Common myeloid progenitor, CD34-positive (primary cell): ENCODE measurements at regions not wholly inside any gene's neighbourhood (a gene's known extent, or its start where the extent isn't known, plus 50 kb on each side); places are given as distances from the start of the nearest gene placed in this dataset.
A peak's percentile ranks its signal among the peaks of the same experiment; 100 is the strongest.

Experiments used
- CTCF ChIA-PET: fragments of 350-600 bp; sonication (Branson Sonifier 250); formaldehyde crosslinking; loops from one replicate; lab custom pipeline; 2021; ENCODE audit warnings: antibody characterized with exemption; lab: Charles Lee
- POLR2A ChIA-PET: fragments of 350-600 bp; sonication (Branson Sonifier 250); formaldehyde crosslinking; loops from one replicate; lab custom pipeline; 2021; ENCODE audit warnings: antibody characterized with exemption; lab: Charles Lee
- DNase-seq, 3 donors: peaks; one replicate each; pipeline versions ENCODE4 v3.0.0 to v3.0.0-alpha.2; 2013
- H3K27ac ChIP-seq, 2 experiments: 1 replicate in 1 of 2; 2 replicates in 1 of 2; pipeline ENCODE4 v1.7.0; 2013; ENCODE audit warnings: inconsistent platforms in 2 of 2, low read length in 2 of 2, mild to moderate bottlenecking in 2 of 2, low read depth in 1 of 2, moderate library complexity in 1 of 2; ENCODE audit not compliant: severe bottlenecking in 2 of 2, insufficient read depth in 1 of 2, poor library complexity in 1 of 2
- H3K27me3 ChIP-seq, 5 experiments: replicated peaks in 2 of 5; 1 replicate in 3 of 5; 2 replicates in 2 of 5; pipeline versions ENCODE4 v1.6.1 to v1.7.0; 2013; ENCODE audit warnings: low read length in 4 of 5, mild to moderate bottlenecking in 2 of 5, moderate library complexity in 2 of 5, inconsistent platforms in 1 of 5; ENCODE audit not compliant: insufficient read depth in 5 of 5, control insufficient read depth in 4 of 5
- H3K36me3 ChIP-seq, 4 experiments: 1 replicate in 2 of 4; 2 replicates in 2 of 4; pipeline versions ENCODE4 v1.6.1 to v1.7.0; 2013; ENCODE audit warnings: low read length in 3 of 4, control low read depth in 1 of 4, mild to moderate bottlenecking in 1 of 4; ENCODE audit not compliant: control insufficient read depth in 4 of 4, insufficient read depth in 4 of 4
- H3K4me1 ChIP-seq, 4 experiments: 1 replicate in 3 of 4; 2 replicates in 1 of 4; pipeline versions ENCODE4 v1.6.1 to v1.7.1; 2013; ENCODE audit warnings: low read length in 3 of 4, mild to moderate bottlenecking in 3 of 4, control low read depth in 1 of 4, inconsistent platforms in 1 of 4, moderate library complexity in 1 of 4; ENCODE audit not compliant: control insufficient read depth in 4 of 4, insufficient read depth in 4 of 4; ENCODE audit errors: control extremely low read depth in 1 of 4
- H3K4me3 ChIP-seq, 7 experiments: 1 replicate in 4 of 7; 2 replicates in 3 of 7; pipeline versions ENCODE4 v1.5.1 to v1.7.0; 2013; ENCODE audit warnings: mild to moderate bottlenecking in 7 of 7, low read length in 6 of 7, moderate library complexity in 6 of 7, inconsistent platforms in 2 of 7, low read depth in 2 of 7, control low read depth in 1 of 7; ENCODE audit not compliant: insufficient read depth in 4 of 7, control insufficient read depth in 1 of 7; ENCODE audit errors: extremely low read depth in 1 of 7
- H3K9me3 ChIP-seq, 5 experiments: 1 replicate in 4 of 5; 2 replicates in 1 of 5; pipeline versions ENCODE4 v1.6.1 to v1.7.1; 2013; ENCODE audit warnings: low read length in 4 of 5, mild to moderate bottlenecking in 2 of 5, inconsistent platforms in 1 of 5, low read depth in 1 of 5, moderate library complexity in 1 of 5; ENCODE audit not compliant: control insufficient read depth in 4 of 5, insufficient read depth in 2 of 5; ENCODE audit errors: control extremely low read depth in 1 of 5
- WGBS: methylation state at CpG from one replicate; pipeline ENCODE4 v1.1.5; 2013; ENCODE audit not compliant: insufficient coverage; 5-methylcytosine and 5-hydroxymethylcytosine counted together

DNA sequence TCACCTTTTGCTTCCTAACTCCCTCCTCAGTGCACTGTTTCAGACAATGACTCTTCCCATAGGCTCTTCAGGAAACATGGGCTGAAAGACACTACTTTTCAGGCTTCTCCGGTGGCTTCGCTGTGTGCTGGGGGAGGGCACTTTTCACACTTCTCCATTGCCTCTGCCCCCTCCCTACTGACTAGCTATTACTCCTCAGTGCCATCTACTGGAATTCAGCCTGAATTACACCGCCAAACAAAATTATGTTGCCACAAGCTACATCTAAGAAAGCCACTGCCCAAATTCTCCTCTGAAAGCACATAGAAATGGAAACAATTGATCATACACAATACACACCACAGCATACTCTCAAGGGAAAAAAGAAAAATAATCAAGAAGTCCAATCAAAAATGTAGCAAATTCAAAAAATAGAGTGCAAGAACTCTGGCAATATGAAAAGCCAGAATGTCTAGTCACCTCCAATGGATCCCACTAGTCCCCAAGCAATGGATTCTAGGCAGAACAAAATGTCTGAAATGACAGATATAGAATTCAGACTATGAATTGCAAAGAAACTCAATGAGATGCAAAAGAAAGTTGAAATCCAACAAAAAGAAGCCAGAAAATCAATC lies 1139.4 kb upstream of the GYPC start:
- no peak overlapping the region for H3K27ac ChIP-seq
- no peaks in the 10 kb centered on the region for H3K4me1 ChIP-seq
- ChIA-PET POLR2A (no interaction called here), CTCF (interaction anchor here (1.2 to 1.9 kb wide), 2 partner anchors 14 to 1487 kb away, joined by 3 to 7 read pairs; no protein-coding TSS in a partner anchor)
- no peaks in the 10 kb centered on the region for H3K36me3 ChIP-seq
- H3K27me3 ChIP-seq, result no peaks in the 10 kb centered on the region
- H3K4me3 ChIP-seq, result no peak overlapping the region
- WGBS, result 64% methylated on average over 3 of the region's 3 CpGs
- no peaks in the 10 kb centered on the region for H3K9me3 ChIP-seq
- DNase-seq, result peak in 2 of 3 donors; percentile 4 to 6

DNA sequence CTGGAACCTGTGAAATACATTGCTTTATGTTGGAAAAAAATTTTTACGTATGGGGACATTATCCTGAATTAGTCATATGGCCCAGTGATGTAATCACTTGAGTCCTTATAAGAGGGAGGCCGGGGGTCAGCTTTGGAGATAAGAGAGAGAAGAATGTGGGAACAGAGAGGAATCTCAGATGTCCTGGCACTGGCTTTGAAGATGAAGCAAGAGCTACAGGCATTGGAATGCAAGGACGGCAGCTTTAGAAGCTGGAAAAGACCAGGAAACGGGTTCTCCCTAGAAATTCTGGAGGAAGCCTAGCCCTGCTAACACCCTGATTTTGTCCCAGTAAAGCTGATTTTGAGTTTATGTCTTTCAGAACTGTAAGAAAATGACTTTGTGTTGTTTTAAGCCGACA lies 1129.9 kb upstream of the GYPC start:
- CTCF ChIA-PET, result no interaction called here
- H3K9me3 ChIP-seq, result no peaks in the 10 kb centered on the region

DNA sequence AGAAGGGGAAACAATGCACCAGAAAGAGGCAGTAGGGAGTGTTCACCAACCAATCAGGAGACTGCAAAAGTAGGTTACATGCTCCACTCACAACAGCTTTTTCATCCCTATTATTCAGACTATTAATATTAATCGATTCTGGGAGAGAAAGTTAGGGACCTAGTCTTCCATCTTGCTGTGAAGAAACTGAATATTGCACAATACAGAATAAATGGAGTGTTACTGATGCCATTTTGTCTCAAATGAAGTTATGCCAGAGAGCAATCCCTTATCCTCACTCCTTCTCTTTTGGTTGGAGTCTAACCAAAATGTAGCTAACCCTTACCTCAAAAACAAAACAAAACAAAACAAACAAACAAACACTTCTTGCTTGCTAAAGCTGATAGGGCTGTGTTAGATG lies 1120.9 kb upstream of the GYPC start:
- H3K4me1 ChIP-seq, result no peaks in the 10 kb centered on the region
- no peak for DNase-seq
- H3K27ac ChIP-seq, result no peak overlapping the region
- POLR2A ChIA-PET, result no interaction called here
- H3K27me3 ChIP-seq, result no peaks in the 10 kb centered on the region
- no peak overlapping the region for H3K4me3 ChIP-seq
- no peaks in the 10 kb centered on the region for H3K9me3 ChIP-seq
- no CpG with 5 or more reads among the region's 1 CpG for WGBS
- no peaks in the 10 kb centered on the region for H3K36me3 ChIP-seq
- CTCF ChIA-PET, result no interaction called here

More for the DNA sequence above, 1129.9 kb upstream of the GYPC start:
- H3K27me3 ChIP-seq, result no peaks in the 10 kb centered on the region
- 90% methylated on average over 4 of the region's 5 CpGs for WGBS
- H3K36me3 ChIP-seq, result no peaks in the 10 kb centered on the region
- POLR2A ChIA-PET, result no interaction called here
- DNase-seq, result no peak
- no peak overlapping the region for H3K4me3 ChIP-seq
- H3K4me1 ChIP-seq, result no peaks in the 10 kb centered on the region
- H3K27ac ChIP-seq, result no peak overlapping the region

GRCh38 chr2:125543968-125544514 lies 1111.9 kb upstream of the GYPC start:
- no peak for DNase-seq
- Histone ChIP-seq H3K4me1 (no peaks in the 10 kb centered on the region), H3K27ac (no peak overlapping the region), H3K36me3 (no peaks in the 10 kb centered on the region), H3K9me3 (no peaks in the 10 kb centered on the region), H3K4me3 (no peak overlapping the region), H3K27me3 (no peaks in the 10 kb centered on the region)
- POLR2A ChIA-PET, result no interaction called here
- no CpG with 5 or more reads among the region's 1 CpG for WGBS
- CTCF ChIA-PET, result no interaction called here

DNA sequence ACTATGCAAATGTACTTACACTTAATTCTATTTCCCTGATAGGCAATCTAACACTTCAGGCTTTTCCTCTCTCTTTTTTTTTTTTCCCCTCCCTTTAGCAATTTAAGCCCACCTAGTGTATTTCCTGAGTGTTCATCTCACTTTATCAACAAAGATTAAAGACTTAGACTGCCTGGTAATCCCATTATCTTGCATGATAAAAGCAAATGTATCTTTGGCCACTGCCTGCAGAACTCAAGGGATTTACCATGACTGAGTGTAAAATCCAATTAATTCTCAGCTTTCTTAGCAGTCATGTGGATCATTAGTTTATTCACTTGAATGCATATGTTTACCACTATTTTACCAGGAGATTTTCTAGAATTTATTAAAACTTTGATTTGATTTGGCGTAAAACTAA lies 1102.2 kb upstream of the GYPC start:
- WGBS, result no CpG with 5 or more reads among the region's 1 CpG
- CTCF ChIA-PET, result no interaction called here
- H3K36me3 ChIP-seq, result no peaks in the 10 kb centered on the region
- DNase-seq, result no peak
- no peak overlapping the region for H3K4me3 ChIP-seq
- H3K4me1 ChIP-seq, result no peaks in the 10 kb centered on the region
- H3K9me3 ChIP-seq, result no peaks in the 10 kb centered on the region
- no peaks in the 10 kb centered on the region for H3K27me3 ChIP-seq
- no peak overlapping the region for H3K27ac ChIP-seq
- POLR2A ChIA-PET, result interaction anchor here (0.7 kb wide), 1 partner anchor 28 kb away, joined by 3 read pairs; no protein-coding TSS in a partner anchor

GRCh38 chr2:125554956-125555355 lies 1101.0 kb upstream of the GYPC start:
- Histone ChIP-seq H3K4me3 (no peak overlapping the region), H3K4me1 (no peaks in the 10 kb centered on the region), H3K9me3 (no peaks in the 10 kb centered on the region), H3K36me3 (no peaks in the 10 kb centered on the region), H3K27ac (no peak overlapping the region), H3K27me3 (no peaks in the 10 kb centered on the region)
- no peak for DNase-seq
- WGBS, result no CpG with 5 or more reads among the region's 2 CpGs
- ChIA-PET POLR2A (no interaction called here), CTCF (no interaction called here)

- no peaks in the 10 kb centered on the region for H3K36me3 ChIP-seq
- WGBS, result 90% methylated on average over 2 of the region's 3 CpGs
- no peak overlapping the region for H3K27ac ChIP-seq
- ChIA-PET POLR2A (no interaction called here), CTCF (no interaction called here)
- H3K27me3 ChIP-seq, result no peaks in the 10 kb centered on the region
- H3K4me3 ChIP-seq, result no peak overlapping the region
- H3K9me3 ChIP-seq, result no peaks in the 10 kb centered on the region
- H3K4me1 ChIP-seq, result no peaks in the 10 kb centered on the region
- no peak for DNase-seq
Observed at GRCh38 chr2:125559186-125559585, 1096.8 kb upstream of the GYPC start.
